ENCODE measurements at regions not wholly inside any gene's neighbourhood (a gene's known extent, or its start where the extent isn't known, plus 50 kb on each side); places are given as distances from the start of the nearest gene placed in this dataset.

DNA sequence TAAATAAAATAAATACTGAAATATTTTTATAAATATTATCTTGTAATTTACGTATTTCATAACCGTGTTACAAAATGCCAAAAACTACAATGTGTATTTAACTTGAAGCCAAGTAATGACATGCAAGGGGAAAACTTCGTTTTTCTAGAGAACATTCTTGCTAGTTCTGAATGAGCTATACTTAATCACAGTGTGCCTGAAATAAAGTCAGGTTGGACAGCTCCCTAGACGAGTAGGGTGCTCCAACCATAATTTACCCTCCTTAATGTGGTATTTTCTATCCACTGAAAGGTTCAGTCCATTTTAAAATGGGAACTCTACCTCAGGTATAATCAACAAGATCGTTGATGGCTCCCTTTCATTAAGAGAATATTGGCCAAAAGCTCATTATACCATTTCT is 194.5 kb upstream of the AHR start:
- H3K4ac ChIP-seq (replicated peaks; ENCODE audit: insufficient read length, low read depth, low read length) = no peak overlapping the region
- H3K27me3 ChIP-seq (replicated peaks in 1 of 4; ENCODE audit: control insufficient read depth in 3 of 4, extremely low read depth in 1 of 4, insufficient read depth in 3 of 4, low read length in 3 of 4) = no peaks in the 10 kb centered on the region
- no peak overlapping the region for H4K5ac ChIP-seq (ENCODE audit: insufficient read length, low read depth, low read length)
- no peak overlapping the region for H3K4me2 ChIP-seq (ENCODE audit: insufficient read depth in 1 of 2, low read depth in 2 of 2, low read length in 2 of 2)
- H4K91ac ChIP-seq (replicated peaks; ENCODE audit: insufficient read length, low read length) = no peak overlapping the region
- H4K20me1 ChIP-seq (replicated peaks in 1 of 2; ENCODE audit: control insufficient read depth in 1 of 2, insufficient read depth in 2 of 2, low read length in 2 of 2) = no peaks in the 10 kb centered on the region
- no peak overlapping the region for H2BK20ac ChIP-seq (ENCODE audit: low read length)
- no peak overlapping the region for H3K23ac ChIP-seq (ENCODE audit: insufficient read length)
- H3K79me1 ChIP-seq (ENCODE audit: low read depth, low read length) = no peaks in the 10 kb centered on the region
- DNase-seq (ENCODE audit: low read depth in 1 of 2, low spot score in 2 of 2) (no peak), FAIRE-seq (no peak)
- H3K14ac ChIP-seq (ENCODE audit: insufficient read length) = no peak overlapping the region
- H3K27ac ChIP-seq (ENCODE audit: low read depth, low read length) = no peak overlapping the region
- no peak overlapping the region for H2BK15ac ChIP-seq (ENCODE audit: low read length)
- H2BK12ac ChIP-seq (ENCODE audit: low read depth, low read length) = no peak overlapping the region
- no peak overlapping the region for H3K18ac ChIP-seq (ENCODE audit: extremely low read depth, low read length)
- H3K4me1 ChIP-seq (replicated peaks in 1 of 4; ENCODE audit: control insufficient read depth in 3 of 4, insufficient read depth in 4 of 4, low read length in 3 of 4) = peaks cover 0 to 4% (median 2%) of the 10 kb centered on the region in 4 experiments; a peak in 1 of 7 replicates
- no peak overlapping the region for H3K9ac ChIP-seq (replicated peaks in 1 of 4; ENCODE audit: extremely low read depth in 1 of 4, low read depth in 3 of 4, low read length in 3 of 4)
- H2BK120ac ChIP-seq (replicated peaks; ENCODE audit: low read depth, low read length) = no peak overlapping the region
- H3K23me2 ChIP-seq (ENCODE audit: low read depth, low read length) = no peaks in the 10 kb centered on the region
- no peak for TF ChIP-seq POLR2AphosphoS5 (IDR thresholded peaks at IDR 0.05; ENCODE audit: low read depth, low read length)
- TF ChIP-seq JUND (IDR thresholded peaks at IDR 0.05; ENCODE audit: low read length) = no peak
- TF ChIP-seq KDM5A (IDR thresholded peaks at IDR 0.05; ENCODE audit: low read length) = no peak
- TF ChIP-seq TBP (IDR thresholded peaks at IDR 0.05; ENCODE audit: low read depth, low read length) = no peak
- no peak for TF ChIP-seq RAD21 (IDR thresholded peaks at IDR 0.05 in 1 of 2, conservative IDR thresholded peaks at IDR 0.05 in 1 of 2; ENCODE audit: low read depth in 2 of 2, low read length in 2 of 2)
- TF ChIP-seq RBBP5 (IDR thresholded peaks at IDR 0.05; ENCODE audit: borderline replicate concordance, low read depth, low read length) = no peak
- no peak for TF ChIP-seq SIX5 (IDR thresholded peaks at IDR 0.05; ENCODE audit: low read depth, low read length)
- no peak for TF ChIP-seq SP4 (IDR thresholded peaks at IDR 0.05; ENCODE audit: low read length)
- TF ChIP-seq NRF1 (IDR thresholded peaks at IDR 0.05; ENCODE audit: low read depth, low read length) = no peak
- TF ChIP-seq SP2 (IDR thresholded peaks at IDR 0.05; ENCODE audit: low read length) = no peak
- TF ChIP-seq SP1 (IDR thresholded peaks at IDR 0.05; ENCODE audit: low read depth, low read length) = no peak
- no peak for TF ChIP-seq SRF (IDR thresholded peaks at IDR 0.05; ENCODE audit: low read depth, low read length)
- no peak for TF ChIP-seq HDAC2 (IDR thresholded peaks at IDR 0.05; ENCODE audit: borderline replicate concordance in 1 of 2, low read depth in 2 of 2, low read length in 2 of 2)
- no peak overlapping the region for H3K4me3 ChIP-seq (ENCODE audit: extremely low read depth in 1 of 4, insufficient read depth in 2 of 4, low read depth in 3 of 4, low read length in 4 of 4)
- H2AK5ac ChIP-seq (ENCODE audit: low read depth, low read length) = no peak overlapping the region
- no peak overlapping the region for H2BK5ac ChIP-seq (ENCODE audit: low read depth, low read length)
- 87% methylated on average over 5 of the region's 5 CpGs; no CpG with 5 or more reads in 1 of the 2 experiments for WGBS, 2 experiments (ENCODE audit: extremely low coverage in 1 of 2, insufficient coverage in 1 of 2, insufficient read length in 1 of 2, insufficient replicate concordance in 2 of 2, low coverage in 1 of 2, low lambda C conversion rate in 2 of 2, missing lambda C conversion rate in 1 of 2)
- no peak overlapping the region for H2AFZ ChIP-seq (ENCODE audit: low read length)
- no peak overlapping the region for H3K56ac ChIP-seq (replicated peaks; ENCODE audit: insufficient read length, low read depth, low read length)
- no peaks in the 10 kb centered on the region for H3K36me3 ChIP-seq (ENCODE audit: control insufficient read depth in 2 of 4, insufficient read depth in 4 of 4, low read length in 3 of 4)
- H4K8ac ChIP-seq (ENCODE audit: extremely low read depth, insufficient read depth, low read length) = no peak overlapping the region
- ChIA-PET POLR2A (ENCODE audit: partially characterized antibody) (no interaction called here), CTCF (ENCODE audit: partially characterized antibody) (interaction anchor here (0.9 to 1.4 kb wide), 2 partner anchors 36 to 122 kb away, joined by 3 to 4 read pairs; no protein-coding TSS in a partner anchor)
- H3K9me3 ChIP-seq (ENCODE audit: insufficient read depth in 2 of 2, low read depth in 1 of 2, low read length in 1 of 2) = no peaks in the 10 kb centered on the region
- no peaks in the 10 kb centered on the region for H3K79me2 ChIP-seq (ENCODE audit: control insufficient read depth in 1 of 2, insufficient read depth in 2 of 2, low read length in 2 of 2)
